H1 (cell line): ENCODE measurements at regions not wholly inside any gene's neighbourhood (a gene's known extent, or its start where the extent isn't known, plus 50 kb on each side); places are given as distances from the start of the nearest gene placed in this dataset.

Experiments
- CTCF ChIA-PET: fragments of 300-600 bp; sonication (Branson Sonifier 250); formaldehyde crosslinking; loops from one replicate; lab custom pipeline; 2021; ENCODE audit not compliant: partially characterized antibody; lab: Charles Lee
- POLR2A ChIA-PET: fragments of 300-600 bp; sonication (Branson Sonifier 250); formaldehyde crosslinking; loops from one replicate; lab custom pipeline; 2021; ENCODE audit warnings: inconsistent platforms; ENCODE audit not compliant: partially characterized antibody; lab: Charles Lee
- DNase-seq, 2 experiments: peaks; one replicate each; pipeline versions ENCODE4 v3.0.0 to v3.0.0-alpha.2; 2010 to 2022; ENCODE audit warnings: low spot score in 2 of 2, low read depth in 1 of 2, mixed read lengths in 1 of 2
- FAIRE-seq: peaks from 2 replicates; lab custom pipeline; 2011; peaks lifted over from hg19 to GRCh38; lab: Jason Lieb, UNC
- H2AFZ ChIP-seq: 2 replicates; pipeline ENCODE4 v1.8.1; 2012; ENCODE audit warnings: low read length, inconsistent platforms
- H2AK5ac ChIP-seq: 2 replicates; pipeline ENCODE4 v1.6.1; 2013; ENCODE audit warnings: low read depth, low read length
- H2BK120ac ChIP-seq: replicated peaks from 2 replicates; pipeline ENCODE3; 2013; ENCODE audit warnings: low read depth, low read length, inconsistent platforms
- H2BK12ac ChIP-seq: 2 replicates; pipeline ENCODE4 v1.6.1; 2013; ENCODE audit warnings: low read depth, low read length
- H2BK15ac ChIP-seq: 2 replicates; pipeline ENCODE4 v1.6.1; 2013; ENCODE audit warnings: low read length
- H2BK20ac ChIP-seq: 2 replicates; pipeline ENCODE4 v1.6.1; 2013; ENCODE audit warnings: low read length
- H2BK5ac ChIP-seq: 2 replicates; pipeline ENCODE4 v1.6.1; 2013; ENCODE audit warnings: low read depth, low read length
- H3K14ac ChIP-seq: 2 replicates; pipeline ENCODE4 v1.6.1; 2013; ENCODE audit warnings: inconsistent platforms; ENCODE audit not compliant: insufficient read length
- H3K18ac ChIP-seq: 2 replicates; pipeline ENCODE4 v1.6.1; 2013; ENCODE audit warnings: low read length; ENCODE audit errors: extremely low read depth
- H3K23ac ChIP-seq: 2 replicates; pipeline ENCODE4 v1.6.1; 2013; ENCODE audit warnings: inconsistent platforms; ENCODE audit not compliant: insufficient read length
- H3K23me2 ChIP-seq: 2 replicates; pipeline ENCODE4 v1.6.1; 2013; ENCODE audit warnings: low read depth, low read length
- H3K27ac ChIP-seq: 2 replicates; pipeline ENCODE4 v1.6.1; 2011; ENCODE audit warnings: low read depth, low read length, inconsistent platforms
- H3K27me3 ChIP-seq, 4 experiments: replicated peaks in 1 of 4; 1 replicate in 1 of 4; 2 replicates in 3 of 4; pipeline versions ENCODE4 v1.6.1 to v1.8.1; 2011 to 2013; ENCODE audit warnings: low read length in 3 of 4, mild to moderate bottlenecking in 3 of 4, inconsistent platforms in 2 of 4, mixed read lengths in 2 of 4, moderate library complexity in 1 of 4; ENCODE audit not compliant: control insufficient read depth in 3 of 4, insufficient read depth in 3 of 4; ENCODE audit errors: extremely low read depth in 1 of 4
- H3K36me3 ChIP-seq, 4 experiments: 2 replicates each; pipeline versions ENCODE4 v1.6.1 to v1.8.1; 2011 to 2013; ENCODE audit warnings: mild to moderate bottlenecking in 4 of 4, low read length in 3 of 4, moderate library complexity in 2 of 4, control low read depth in 1 of 4, inconsistent platforms in 1 of 4; ENCODE audit not compliant: insufficient read depth in 4 of 4, control insufficient read depth in 2 of 4
- H3K4ac ChIP-seq: replicated peaks from 2 replicates; pipeline ENCODE3; 2013; ENCODE audit warnings: low read length, low read depth, mixed read lengths, inconsistent platforms; ENCODE audit not compliant: insufficient read length
- H3K4me1 ChIP-seq, 4 experiments: replicated peaks in 1 of 4; 1 replicate in 1 of 4; 2 replicates in 3 of 4; pipeline versions ENCODE4 v1.6.1 to v1.8.1; 2011 to 2013; ENCODE audit warnings: low read length in 3 of 4, inconsistent platforms in 2 of 4, mixed read lengths in 1 of 4; ENCODE audit not compliant: insufficient read depth in 4 of 4, control insufficient read depth in 3 of 4
- H3K4me2 ChIP-seq, 2 experiments: 2 replicates each; pipeline versions ENCODE4 v1.6.1 to v1.8.1; 2011 to 2013; ENCODE audit warnings: low read depth in 2 of 2, low read length in 2 of 2, control low read depth in 1 of 2, inconsistent platforms in 1 of 2, mild to moderate bottlenecking in 1 of 2; ENCODE audit not compliant: insufficient read depth in 1 of 2
- H3K4me3 ChIP-seq, 4 experiments: fragments of 200-600, 300-600 bp in 1 of 4; sonication (generic), shearing (Covaris generic), sonication (Bioruptor Twin) in 1 of 4; 2 replicates each; pipeline versions ENCODE4 v1.5.1 to v1.8.1; 2011 to 2016; ENCODE audit warnings: low read length in 4 of 4, low read depth in 3 of 4, control low read depth in 2 of 4, inconsistent platforms in 2 of 4, mild to moderate bottlenecking in 2 of 4, mixed read lengths in 1 of 4, moderate library complexity in 1 of 4; ENCODE audit not compliant: insufficient read depth in 2 of 4; ENCODE audit errors: extremely low read depth in 1 of 4
- H3K56ac ChIP-seq: replicated peaks from 2 replicates; pipeline ENCODE3; 2013; ENCODE audit warnings: low read depth, mild to moderate bottlenecking, mixed read lengths, low read length, inconsistent platforms; ENCODE audit not compliant: insufficient read length
- H3K79me1 ChIP-seq: 2 replicates; pipeline ENCODE4 v1.6.1; 2013; ENCODE audit warnings: low read depth, low read length, control low read depth
- H3K79me2 ChIP-seq, 2 experiments: 2 replicates each; pipeline versions ENCODE4 v1.6.1 to v1.8.1; 2012 to 2013; ENCODE audit warnings: low read length in 2 of 2, mild to moderate bottlenecking in 2 of 2, inconsistent platforms in 1 of 2; ENCODE audit not compliant: insufficient read depth in 2 of 2, control insufficient read depth in 1 of 2
- H3K9ac ChIP-seq, 4 experiments: replicated peaks in 1 of 4; 1 replicate in 1 of 4; 2 replicates in 3 of 4; pipeline versions ENCODE4 v1.6.1 to v1.8.1; 2011 to 2013; ENCODE audit warnings: low read depth in 3 of 4, low read length in 3 of 4, control low read depth in 2 of 4, mild to moderate bottlenecking in 2 of 4, moderate library complexity in 2 of 4, inconsistent platforms in 1 of 4; ENCODE audit errors: extremely low read depth in 1 of 4
- H3K9me3 ChIP-seq, 2 experiments: 2 replicates each; pipeline versions ENCODE4 v1.6.1 to v1.8.1; 2012 to 2013; ENCODE audit warnings: mild to moderate bottlenecking in 2 of 2, moderate library complexity in 2 of 2, control low read depth in 1 of 2, inconsistent platforms in 1 of 2, low read depth in 1 of 2, low read length in 1 of 2, mixed read lengths in 1 of 2; ENCODE audit not compliant: insufficient read depth in 2 of 2
- H4K20me1 ChIP-seq, 2 experiments: replicated peaks in 1 of 2; 2 replicates each; pipeline versions ENCODE3 to v1.8.1; 2011 to 2013; ENCODE audit warnings: inconsistent platforms in 2 of 2, low read length in 2 of 2, mild to moderate bottlenecking in 1 of 2; ENCODE audit not compliant: insufficient read depth in 2 of 2, control insufficient read depth in 1 of 2
- H4K5ac ChIP-seq: 2 replicates; pipeline ENCODE4 v1.6.1; 2013; ENCODE audit warnings: low read length, low read depth, mixed read lengths, inconsistent platforms; ENCODE audit not compliant: insufficient read length
- H4K8ac ChIP-seq: 2 replicates; pipeline ENCODE4 v1.8.0; 2013; ENCODE audit warnings: mild to moderate bottlenecking, moderate library complexity, low read length, inconsistent platforms; ENCODE audit not compliant: insufficient read depth; ENCODE audit errors: extremely low read depth
- H4K91ac ChIP-seq: replicated peaks from 2 replicates; pipeline ENCODE3; 2013; ENCODE audit warnings: low read length, mixed read lengths, inconsistent platforms; ENCODE audit not compliant: insufficient read length
- CEBPB ChIP-seq: IDR thresholded peaks from 2 replicates; pipeline ENCODE4 v1.6.1; 2012; ENCODE audit warnings: low read depth, low read length
- FOSL1 ChIP-seq: IDR thresholded peaks from 2 replicates; pipeline ENCODE4 v1.6.1; 2011; ENCODE audit warnings: mild to moderate bottlenecking, low read depth, low read length, moderate library complexity; ENCODE audit not compliant: insufficient read depth
- WGBS, 2 experiments: shearing (Covaris generic) in 1 of 2; methylation state at CpG; one replicate each; pipeline versions ENCODE4 v1.1.6 to v1.1.7; 2013 to 2015; ENCODE audit warnings: low lambda C conversion rate in 2 of 2, mixed read lengths in 2 of 2, inconsistent platforms in 1 of 2, low coverage in 1 of 2, missing lambda C conversion rate in 1 of 2; ENCODE audit not compliant: insufficient replicate concordance in 2 of 2, insufficient coverage in 1 of 2, insufficient read length in 1 of 2; ENCODE audit errors: extremely low coverage in 1 of 2, missing lambda C conversion rate in 1 of 2; 5-methylcytosine and 5-hydroxymethylcytosine counted together

DNA sequence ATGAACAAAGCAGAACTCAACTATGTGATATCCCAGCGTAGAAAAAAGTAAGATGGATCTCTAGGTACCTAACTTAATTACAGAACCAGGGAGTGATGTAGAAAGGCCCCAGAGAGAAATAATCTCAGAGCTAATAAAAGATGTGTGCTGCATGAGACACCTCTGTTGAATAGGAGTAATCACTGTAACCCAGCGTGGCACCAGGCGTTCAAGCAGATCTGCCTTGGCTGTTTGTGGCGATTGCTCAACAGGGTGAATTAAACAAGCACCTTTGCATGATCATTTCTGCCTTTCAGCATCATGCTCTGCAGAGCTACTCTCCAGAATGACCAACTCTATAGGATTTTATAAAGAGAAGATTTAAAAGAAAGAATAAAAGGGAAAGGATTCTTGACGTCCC is 81.7 kb upstream of the KCNIP4 start:
- H3K4me3 ChIP-seq, result peak overlapping the region in 1 of 4 experiments; percentile 17; a peak in 1 of 8 replicates
- H3K79me2 ChIP-seq, result no peaks in the 10 kb centered on the region
- no peak overlapping the region for H4K8ac ChIP-seq
- no peak overlapping the region for H2BK20ac ChIP-seq
- ChIA-PET POLR2A (no interaction called here), CTCF (no interaction called here)
- H3K79me1 ChIP-seq, result no peaks in the 10 kb centered on the region
- H3K14ac ChIP-seq, result no peak overlapping the region
- peaks cover 0 to 3% (median 1%) of the 10 kb centered on the region in 4 experiments; a peak in 3 of 7 replicates for H3K4me1 ChIP-seq
- H2AFZ ChIP-seq, result no peak overlapping the region
- no peak overlapping the region for H3K56ac ChIP-seq
- no peak overlapping the region for H3K4ac ChIP-seq
- no peak overlapping the region for H2BK5ac ChIP-seq
- H2BK15ac ChIP-seq, result no peak overlapping the region
- no peak for FAIRE-seq
- H2BK12ac ChIP-seq, result no peak overlapping the region
- H3K9ac ChIP-seq, result no peak overlapping the region
- no peak for DNase-seq
- no peaks in the 10 kb centered on the region for H3K23me2 ChIP-seq
- no peak overlapping the region for H2AK5ac ChIP-seq
- no peaks in the 10 kb centered on the region for H3K36me3 ChIP-seq
- no peaks in the 10 kb centered on the region for H3K9me3 ChIP-seq
- no peak overlapping the region for H3K18ac ChIP-seq
- H3K27me3 ChIP-seq, result no peaks in the 10 kb centered on the region
- no peak overlapping the region for H4K5ac ChIP-seq
- H3K4me2 ChIP-seq, result peak overlapping the region in 1 of 2 experiments; percentile 28; a peak in 1 of 4 replicates
- no peak overlapping the region for H3K23ac ChIP-seq
- no peak overlapping the region for H4K91ac ChIP-seq
- 84% methylated on average over 5 of the region's 5 CpGs; no CpG with 5 or more reads in 1 of the 2 experiments for whole genome bisulfite sequencing, 2 experiments
- TF ChIP-seq CEBPB (peak; percentile 71), FOSL1 (no peak)
- H4K20me1 ChIP-seq, result no peaks in the 10 kb centered on the region
- H3K27ac ChIP-seq, result no peak overlapping the region
- no peak overlapping the region for H2BK120ac ChIP-seq
